ENCODE measurements at regions not wholly inside any gene's neighbourhood (a gene's known extent, or its start where the extent isn't known, plus 50 kb on each side); places are given as distances from the start of the nearest gene placed in this dataset.
"Not testable (repeated sequence)": the region's sequence is repeated elsewhere in the genome, so short reads cannot be mapped to it uniquely, and the experiment has no call there.

DNA sequence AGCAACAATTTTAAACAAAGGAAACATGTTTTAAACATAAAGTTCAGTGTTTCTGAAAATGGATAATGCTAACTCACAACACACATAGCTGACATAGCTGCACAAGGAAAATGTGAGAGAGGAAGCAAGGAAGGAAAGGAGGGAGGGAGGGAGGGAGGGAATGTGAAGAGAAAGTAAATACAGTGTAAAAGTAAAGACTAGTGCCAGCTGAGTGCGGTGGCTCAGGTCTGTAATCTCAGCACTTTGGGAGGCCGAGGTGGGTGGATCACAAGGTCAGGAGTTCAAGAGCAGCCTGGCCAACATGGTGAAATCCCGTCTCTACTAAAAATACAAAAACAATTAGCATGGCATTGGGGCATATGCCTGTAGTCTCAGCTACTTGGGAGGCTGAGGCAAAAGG, 373.7 kb upstream of the CXADR start:
- H3K4me3 Mint-ChIP-seq; H3K9me3 Mint-ChIP-seq; H3K4me1 Mint-ChIP-seq (ENCODE audit: low read depth); CTCF ChIA-PET; DNase-seq; H3K27me3 Mint-ChIP-seq (ENCODE audit: low read depth); H3K27ac Mint-ChIP-seq; H3K36me3 Mint-ChIP-seq (ENCODE audit: low read depth); intact Hi-C loops (cut with micrococcal nuclease): not testable (repeated sequence)

DNA sequence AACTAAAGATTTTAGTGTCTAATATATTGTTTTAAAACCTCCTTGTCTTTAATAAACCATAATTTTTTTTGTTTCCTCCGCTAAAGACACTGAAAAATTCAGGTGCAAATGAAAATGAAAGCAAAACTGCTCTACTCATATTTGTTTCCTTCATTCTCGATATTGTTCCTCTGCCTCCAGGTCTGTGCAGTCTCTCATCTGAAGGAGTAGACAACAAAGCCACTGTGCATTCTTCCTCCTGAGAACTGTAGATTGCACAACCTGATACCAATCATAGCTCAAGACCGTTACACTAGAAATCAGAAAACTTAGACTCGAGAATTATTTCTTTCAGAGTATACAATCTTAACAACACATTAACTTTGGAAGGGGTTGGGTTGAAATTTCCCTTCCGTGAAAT, 373.1 kb upstream of the CXADR start:
- H3K4me3 Mint-ChIP-seq: peak overlapping the region; percentile 10
- no peaks in the 10 kb centered on the region for H3K4me1 Mint-ChIP-seq (ENCODE audit: low read depth)
- no peak overlapping the region for H3K27ac Mint-ChIP-seq
- no peaks in the 10 kb centered on the region for H3K27me3 Mint-ChIP-seq (ENCODE audit: low read depth)
- CTCF ChIA-PET: no interaction called here
- H3K9me3 Mint-ChIP-seq: peaks cover 2% of the 10 kb centered on the region
- intact Hi-C loops (cut with micrococcal nuclease): no loop called here
- peak; percentile 5 for DNase-seq
- H3K36me3 Mint-ChIP-seq (ENCODE audit: low read depth): no peaks in the 10 kb centered on the region

DNA sequence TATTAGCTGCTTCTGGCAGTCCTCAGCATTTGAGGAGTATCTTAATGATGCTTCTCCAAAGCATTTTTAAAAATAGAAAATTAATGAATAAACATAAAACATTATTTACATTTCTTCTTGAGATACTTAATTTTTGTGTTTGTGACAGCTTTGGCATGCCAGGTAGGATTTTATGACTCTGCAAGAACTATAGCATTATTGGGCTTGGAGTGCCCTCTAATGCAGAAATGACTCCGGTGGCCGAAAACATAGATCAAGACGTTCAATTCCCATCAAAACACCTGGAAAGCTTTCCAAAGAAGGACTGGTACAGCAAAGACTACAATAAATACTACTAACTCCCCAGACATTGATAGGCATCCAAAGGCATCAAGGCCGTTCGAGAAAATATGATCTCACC, 366.4 kb upstream of the CXADR start:
- H3K9me3 Mint-ChIP-seq: peaks cover 9% of the 10 kb centered on the region
- CTCF ChIA-PET: interaction anchor here (0.5 kb wide), 1 partner anchor 1064 kb away, joined by 3 read pairs; no protein-coding TSS in a partner anchor
- H3K36me3 Mint-ChIP-seq (ENCODE audit: low read depth): no peaks in the 10 kb centered on the region
- DNase-seq: no peak
- no peak overlapping the region for H3K4me3 Mint-ChIP-seq
- no peak overlapping the region for H3K27ac Mint-ChIP-seq
- intact Hi-C loops (cut with micrococcal nuclease): no loop called here
- no peaks in the 10 kb centered on the region for H3K27me3 Mint-ChIP-seq (ENCODE audit: low read depth)
- no peaks in the 10 kb centered on the region for H3K4me1 Mint-ChIP-seq (ENCODE audit: low read depth)

DNA sequence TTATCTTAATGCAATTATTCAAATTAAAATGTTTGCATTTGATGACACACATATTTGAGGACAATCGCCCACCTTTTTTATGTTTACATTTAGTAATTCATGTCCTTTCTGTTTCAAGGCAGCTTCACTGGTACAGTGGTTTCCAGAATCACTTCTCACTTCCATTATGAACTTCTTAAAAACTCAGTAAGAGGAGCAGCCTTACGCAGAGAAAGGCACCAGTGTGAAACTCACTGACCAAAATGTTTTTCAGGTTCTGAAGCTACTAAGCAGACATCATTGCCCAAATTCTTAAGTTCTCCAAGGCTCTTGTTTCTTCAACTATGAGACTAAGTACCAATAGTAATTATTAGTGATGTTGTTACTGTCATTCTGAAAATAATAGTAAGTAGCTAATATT, 353.1 kb upstream of the CXADR start:
- CTCF ChIA-PET: no interaction called here
- intact Hi-C loops (cut with micrococcal nuclease): no loop called here
- Mint-ChIP-seq H3K4me1 (ENCODE audit: low read depth) (no peaks in the 10 kb centered on the region), H3K4me3 (no peak overlapping the region), H3K27me3 (ENCODE audit: low read depth) (no peaks in the 10 kb centered on the region), H3K36me3 (ENCODE audit: low read depth) (no peaks in the 10 kb centered on the region), H3K27ac (no peak overlapping the region), H3K9me3 (peaks cover under 1% of the 10 kb centered on the region)
- DNase-seq: no peak

DNA sequence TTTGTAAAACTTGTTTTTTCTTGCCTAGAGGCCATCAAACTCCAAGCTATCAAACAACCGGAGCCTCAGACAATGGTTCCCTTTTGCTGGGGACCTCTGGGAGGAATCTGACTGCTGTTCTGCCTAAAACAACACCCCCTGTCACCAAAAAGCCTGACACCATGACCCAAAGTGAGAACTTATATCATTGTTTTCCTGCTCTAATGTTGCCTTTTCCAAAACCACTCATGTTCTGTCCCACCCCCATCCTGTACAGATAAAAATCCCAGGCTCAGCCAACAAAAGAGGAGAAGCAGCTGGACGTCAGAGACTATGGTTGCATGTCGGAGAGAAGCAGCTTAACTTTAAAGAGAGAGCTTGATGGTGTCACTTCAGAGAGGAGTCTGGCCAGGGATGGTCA, 327.2 kb upstream of the CXADR start:
- intact Hi-C loops (cut with micrococcal nuclease): no loop called here
- H3K27me3 Mint-ChIP-seq (ENCODE audit: low read depth): no peaks in the 10 kb centered on the region
- no peak overlapping the region for H3K4me3 Mint-ChIP-seq
- H3K27ac Mint-ChIP-seq: no peak overlapping the region
- no peaks in the 10 kb centered on the region for H3K36me3 Mint-ChIP-seq (ENCODE audit: low read depth)
- DNase-seq: no peak
- no peaks in the 10 kb centered on the region for H3K4me1 Mint-ChIP-seq (ENCODE audit: low read depth)
- H3K9me3 Mint-ChIP-seq: peaks cover 5% of the 10 kb centered on the region
- CTCF ChIA-PET: no interaction called here

DNA sequence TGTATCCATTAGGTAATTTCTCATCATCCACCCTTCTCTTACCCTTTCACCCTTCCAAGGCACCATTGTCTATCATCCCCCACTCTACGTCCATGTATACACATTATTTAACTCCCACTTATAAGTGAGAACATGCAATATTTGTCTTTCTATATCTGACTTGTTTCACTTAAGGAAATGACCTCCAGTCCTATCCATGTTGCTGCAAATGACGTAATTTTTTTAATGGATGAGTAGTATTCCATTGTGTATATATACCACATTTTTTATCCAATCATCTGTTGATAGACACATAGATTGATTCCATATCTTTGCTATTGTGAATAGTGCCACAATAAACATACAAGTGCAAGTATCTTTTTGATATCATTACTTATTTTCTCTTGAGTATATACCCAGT, 322.9 kb upstream of the CXADR start:
- no peak overlapping the region for H3K4me3 Mint-ChIP-seq
- peaks cover 5% of the 10 kb centered on the region for H3K9me3 Mint-ChIP-seq
- no peak for DNase-seq
- H3K36me3 Mint-ChIP-seq (ENCODE audit: low read depth): peaks cover 1% of the 10 kb centered on the region
- no peaks in the 10 kb centered on the region for H3K4me1 Mint-ChIP-seq (ENCODE audit: low read depth)
- intact Hi-C loops (cut with micrococcal nuclease): no loop called here
- CTCF ChIA-PET: no interaction called here
- H3K27me3 Mint-ChIP-seq (ENCODE audit: low read depth): no peaks in the 10 kb centered on the region
- no peak overlapping the region for H3K27ac Mint-ChIP-seq

DNA sequence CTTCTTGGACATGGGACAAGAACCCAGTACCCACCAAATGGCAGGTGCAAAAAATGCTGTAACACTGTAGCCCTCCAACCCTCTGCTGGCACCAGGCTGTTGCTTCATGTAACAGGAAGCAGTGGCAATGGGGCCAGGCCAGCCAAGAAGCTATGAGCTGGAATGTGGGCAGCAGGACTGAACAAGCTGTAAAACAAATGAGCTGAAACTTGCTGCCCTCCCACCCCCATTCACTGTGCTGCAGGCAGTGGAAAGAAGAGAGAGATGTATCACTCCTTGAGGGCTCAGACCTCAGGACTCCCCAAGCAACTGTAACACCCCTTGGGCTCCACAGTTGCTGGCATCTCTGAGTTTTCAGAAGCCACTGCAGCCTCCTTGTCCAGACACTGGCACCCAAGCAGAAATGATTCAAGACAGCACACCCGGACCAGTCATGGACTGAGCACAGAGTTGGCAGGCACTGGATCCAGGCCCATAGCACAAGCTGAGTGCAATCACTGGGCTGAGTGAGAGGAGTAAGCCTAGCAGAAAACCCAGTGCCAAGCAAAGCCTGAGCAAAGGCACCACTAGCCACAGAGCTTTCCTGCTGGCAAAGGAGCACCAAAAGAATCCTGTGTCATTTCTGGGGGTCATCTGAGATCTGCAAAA, 321.4 kb upstream of the CXADR start:
- no peak for DNase-seq
- Mint-ChIP-seq H3K36me3 (ENCODE audit: low read depth) (peaks cover 1% of the 10 kb centered on the region), H3K4me1 (ENCODE audit: low read depth) (no peaks in the 10 kb centered on the region), H3K27me3 (ENCODE audit: low read depth) (no peaks in the 10 kb centered on the region), H3K9me3 (peaks cover 5% of the 10 kb centered on the region), H3K4me3 (no peak overlapping the region), H3K27ac (no peak overlapping the region)
- intact Hi-C loops (cut with micrococcal nuclease): no loop called here
- CTCF ChIA-PET: no interaction called here

DNA sequence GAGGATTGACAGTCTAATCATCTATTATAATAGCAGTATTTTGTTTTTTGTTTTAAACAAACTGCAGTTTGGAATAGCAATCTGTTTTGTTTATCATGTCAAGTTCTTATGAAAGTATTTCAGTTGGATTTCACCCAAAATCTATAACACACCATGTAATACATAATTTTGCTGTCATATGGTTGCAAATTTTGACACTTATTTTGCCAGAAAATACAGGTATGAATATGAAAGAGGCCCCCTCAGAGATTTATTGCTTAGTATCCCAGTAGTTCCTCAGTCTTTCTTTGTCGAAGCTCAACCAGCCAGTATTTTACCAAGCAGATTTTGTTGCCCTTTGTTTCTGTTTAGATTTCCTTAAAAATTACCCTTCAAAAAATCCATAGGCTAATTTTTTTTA, 317.5 kb upstream of the CXADR start:
- Mint-ChIP-seq H3K4me3 (no peak overlapping the region), H3K9me3 (peaks cover 7% of the 10 kb centered on the region), H3K27ac (no peak overlapping the region), H3K27me3 (ENCODE audit: low read depth) (no peaks in the 10 kb centered on the region), H3K4me1 (ENCODE audit: low read depth) (no peaks in the 10 kb centered on the region), H3K36me3 (ENCODE audit: low read depth) (peaks cover 1% of the 10 kb centered on the region)
- intact Hi-C loops (cut with micrococcal nuclease): no loop called here
- no peak for DNase-seq
- CTCF ChIA-PET: no interaction called here

DNA sequence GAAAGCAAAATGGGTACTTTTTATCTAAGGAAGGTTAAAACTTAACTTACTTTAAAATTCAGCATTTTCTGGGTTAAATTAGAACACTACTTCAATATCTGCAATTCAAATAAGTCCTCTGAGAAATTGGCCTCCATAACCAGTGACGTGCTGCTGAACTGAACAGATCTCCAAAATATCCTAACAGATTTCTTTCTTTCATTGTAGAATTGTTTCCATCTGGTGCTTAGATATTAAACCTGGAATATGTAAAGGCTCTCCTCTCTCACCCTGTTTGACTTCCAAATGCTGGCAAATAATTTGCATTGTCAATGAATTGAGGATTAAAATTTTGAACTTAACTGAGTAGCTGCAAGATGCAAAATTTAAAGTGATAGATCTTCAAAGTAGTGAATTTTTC, 316.9 kb upstream of the CXADR start:
- H3K27me3 Mint-ChIP-seq (ENCODE audit: low read depth): no peaks in the 10 kb centered on the region
- intact Hi-C loops (cut with micrococcal nuclease): no loop called here
- H3K27ac Mint-ChIP-seq: no peak overlapping the region
- H3K4me1 Mint-ChIP-seq (ENCODE audit: low read depth): no peaks in the 10 kb centered on the region
- DNase-seq: no peak
- no peak overlapping the region for H3K4me3 Mint-ChIP-seq
- peaks cover 5% of the 10 kb centered on the region for H3K9me3 Mint-ChIP-seq
- CTCF ChIA-PET: no interaction called here
- H3K36me3 Mint-ChIP-seq (ENCODE audit: low read depth): peaks cover 1% of the 10 kb centered on the region

DNA sequence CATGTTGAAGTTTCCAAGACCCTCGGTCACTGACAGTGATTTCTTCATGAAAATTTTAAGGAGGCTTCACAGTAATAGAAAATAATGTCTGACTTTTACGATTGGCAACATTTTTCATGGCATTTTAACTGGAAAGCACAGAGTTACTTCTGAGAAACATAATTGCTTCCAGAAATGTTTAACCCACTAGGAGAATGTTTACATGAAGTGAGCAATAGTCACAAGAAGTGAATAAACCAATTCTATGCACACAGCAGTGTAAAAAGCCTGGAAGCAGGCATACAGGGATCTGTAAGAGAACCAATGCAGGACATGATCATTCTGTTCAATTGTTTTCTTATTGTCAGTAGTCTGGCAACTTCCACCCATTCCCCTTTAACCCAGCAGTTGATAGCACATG, 316.2 kb upstream of the CXADR start:
- no peaks in the 10 kb centered on the region for H3K4me1 Mint-ChIP-seq (ENCODE audit: low read depth)
- H3K9me3 Mint-ChIP-seq: peaks cover 5% of the 10 kb centered on the region
- no peak overlapping the region for H3K4me3 Mint-ChIP-seq
- no peak overlapping the region for H3K27ac Mint-ChIP-seq
- CTCF ChIA-PET: no interaction called here
- DNase-seq: no peak
- intact Hi-C loops (cut with micrococcal nuclease): no loop called here
- no peaks in the 10 kb centered on the region for H3K27me3 Mint-ChIP-seq (ENCODE audit: low read depth)
- peaks cover 1% of the 10 kb centered on the region for H3K36me3 Mint-ChIP-seq (ENCODE audit: low read depth)

DNA sequence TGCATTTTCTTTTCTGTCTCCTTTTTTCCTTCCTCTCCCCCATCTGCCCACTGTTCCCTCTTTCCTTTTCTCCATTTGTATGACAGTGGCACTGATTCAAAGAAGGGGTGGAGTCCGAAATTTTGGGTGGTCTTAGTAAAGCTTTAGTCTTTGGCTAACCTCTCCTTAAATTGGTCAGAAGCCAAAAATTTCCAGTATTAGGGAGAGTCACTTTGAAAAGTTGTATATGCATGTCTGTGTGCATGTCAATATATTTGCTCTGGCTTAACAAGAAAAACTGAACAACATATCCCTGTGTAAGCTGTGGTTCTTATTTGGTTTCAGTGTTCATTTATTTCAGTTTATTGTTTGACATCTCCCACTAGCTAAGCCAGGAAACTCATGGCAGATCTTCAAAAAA, 314.8 kb upstream of the CXADR start:
- Mint-ChIP-seq H3K4me1 (ENCODE audit: low read depth) (no peaks in the 10 kb centered on the region), H3K27me3 (ENCODE audit: low read depth) (no peaks in the 10 kb centered on the region), H3K9me3 (peaks cover 5% of the 10 kb centered on the region), H3K27ac (no peak overlapping the region), H3K4me3 (no peak overlapping the region), H3K36me3 (ENCODE audit: low read depth) (peaks cover under 1% of the 10 kb centered on the region)
- DNase-seq: no peak
- CTCF ChIA-PET: no interaction called here
- intact Hi-C loops (cut with micrococcal nuclease): no loop called here

DNA sequence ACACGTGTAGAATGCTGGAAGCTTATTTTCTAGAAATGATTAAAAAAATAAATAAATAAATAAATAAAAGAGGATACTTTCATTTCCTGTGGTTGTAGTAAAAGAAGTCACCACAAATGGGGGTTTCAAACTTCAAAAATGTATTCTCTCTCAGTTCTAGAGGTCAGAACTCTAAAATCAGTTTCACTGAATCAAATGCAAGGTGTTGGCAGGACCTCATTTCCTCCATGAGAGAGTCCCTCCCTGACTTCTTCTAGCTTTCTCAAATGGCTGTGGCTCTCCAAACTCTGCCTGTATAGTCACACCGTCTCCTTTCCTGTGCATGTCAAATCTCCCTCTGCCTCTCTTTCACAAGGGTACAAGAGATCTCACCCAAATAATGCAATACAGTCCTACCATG, 312.6 kb upstream of the CXADR start:
- no peak overlapping the region for H3K4me3 Mint-ChIP-seq
- DNase-seq: no peak
- intact Hi-C loops (cut with micrococcal nuclease): no loop called here
- H3K4me1 Mint-ChIP-seq (ENCODE audit: low read depth): no peaks in the 10 kb centered on the region
- H3K27ac Mint-ChIP-seq: no peak overlapping the region
- peaks cover 5% of the 10 kb centered on the region for H3K9me3 Mint-ChIP-seq
- H3K36me3 Mint-ChIP-seq (ENCODE audit: low read depth): no peaks in the 10 kb centered on the region
- CTCF ChIA-PET: no interaction called here
- H3K27me3 Mint-ChIP-seq (ENCODE audit: low read depth): no peaks in the 10 kb centered on the region

DNA sequence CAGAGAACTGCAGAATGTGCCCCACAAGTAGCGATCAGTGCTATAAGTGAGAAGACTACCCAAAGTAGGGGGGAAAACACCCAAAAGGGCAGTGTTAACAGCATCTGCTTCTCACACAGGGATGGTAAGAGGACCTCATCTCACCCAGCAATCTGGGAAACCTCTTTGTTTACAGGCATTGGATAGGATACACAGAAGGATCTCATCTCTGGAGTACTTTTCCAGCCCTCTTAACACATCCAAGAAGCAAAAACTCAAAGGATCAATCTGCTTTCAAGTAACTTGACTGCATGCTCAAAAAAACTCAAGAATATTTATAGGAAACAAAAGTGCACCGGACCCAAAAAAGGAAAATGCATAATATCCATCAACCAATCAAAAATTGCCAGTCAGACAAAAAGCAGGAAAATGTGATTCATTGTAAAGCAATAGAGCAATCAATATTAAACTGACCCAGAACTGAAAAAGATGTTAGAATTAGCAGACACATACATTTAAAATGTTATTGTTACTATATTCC, 311.0 kb upstream of the CXADR start:
- DNase-seq: no peak
- intact Hi-C loops (cut with micrococcal nuclease): no loop called here
- H3K4me1 Mint-ChIP-seq (ENCODE audit: low read depth): no peaks in the 10 kb centered on the region
- no peak overlapping the region for H3K4me3 Mint-ChIP-seq
- CTCF ChIA-PET: no interaction called here
- H3K27me3 Mint-ChIP-seq (ENCODE audit: low read depth): no peaks in the 10 kb centered on the region
- peaks cover 5% of the 10 kb centered on the region for H3K9me3 Mint-ChIP-seq
- H3K36me3 Mint-ChIP-seq (ENCODE audit: low read depth): no peaks in the 10 kb centered on the region
- no peak overlapping the region for H3K27ac Mint-ChIP-seq

DNA sequence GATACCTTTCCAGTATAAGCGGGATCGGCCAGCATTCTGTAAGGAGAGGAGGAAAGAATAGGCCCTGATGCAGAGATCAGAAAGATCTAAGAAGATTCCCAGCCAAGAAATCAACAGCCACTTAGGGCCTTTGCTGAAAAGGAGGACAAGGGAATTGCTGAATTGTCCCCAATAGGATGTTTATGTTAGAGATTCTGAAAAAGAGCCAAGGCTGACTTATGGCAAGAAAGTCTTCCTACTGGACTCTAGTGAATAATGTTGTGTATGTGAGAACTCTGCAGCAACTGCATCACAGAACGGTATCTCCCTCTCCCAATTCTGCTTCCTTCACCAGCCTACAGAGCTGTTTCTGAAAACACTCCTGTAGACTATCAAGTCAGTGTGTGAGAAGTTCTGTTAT, 298.0 kb upstream of the CXADR start:
- Mint-ChIP-seq H3K4me3 (no peak overlapping the region), H3K9me3 (peaks cover 5% of the 10 kb centered on the region), H3K27me3 (ENCODE audit: low read depth) (no peaks in the 10 kb centered on the region), H3K36me3 (ENCODE audit: low read depth) (no peaks in the 10 kb centered on the region), H3K27ac (no peak overlapping the region), H3K4me1 (ENCODE audit: low read depth) (no peaks in the 10 kb centered on the region)
- CTCF ChIA-PET: no interaction called here
- intact Hi-C loops (cut with micrococcal nuclease): no loop called here
- no peak for DNase-seq
